Fibroblast of lung (primary cell): ENCODE measurements at regions not wholly inside any gene's neighbourhood (a gene's known extent, or its start where the extent isn't known, plus 50 kb on each side); places are given as distances from the start of the nearest gene placed in this dataset.
A peak's percentile ranks its signal among the peaks of the same experiment; 100 is the strongest.

Source experiments
- DNase-seq, 2 donors: peaks; one replicate each; pipeline versions ENCODE4 v3.0.0 to v3.0.0-alpha.2; 2010; ENCODE audit warnings: low read depth in 2 of 2
- H2AFZ ChIP-seq: 2 replicates; pipeline ENCODE4 v1.5.1; 2012; ENCODE audit warnings: low read length, control low read depth, inconsistent platforms
- H3K27ac ChIP-seq: 2 replicates; pipeline ENCODE4 v1.5.1; 2011; ENCODE audit warnings: low read length, control low read depth; ENCODE audit not compliant: insufficient read depth
- H3K27me3 ChIP-seq: 2 replicates; pipeline ENCODE4 v1.5.1; 2011; ENCODE audit warnings: mild to moderate bottlenecking, low read length; ENCODE audit not compliant: control insufficient read depth, insufficient read depth
- H3K36me3 ChIP-seq: 2 replicates; pipeline ENCODE4 v1.5.1; 2011; ENCODE audit warnings: low read length; ENCODE audit not compliant: control insufficient read depth, insufficient read depth
- H3K4me1 ChIP-seq: 2 replicates; pipeline ENCODE4 v1.5.1; 2011; ENCODE audit warnings: low read length; ENCODE audit not compliant: control insufficient read depth, insufficient read depth; ENCODE audit errors: extremely low read depth
- H3K4me2 ChIP-seq: 2 replicates; pipeline ENCODE4 v1.5.1; 2011; ENCODE audit warnings: low read length, control low read depth; ENCODE audit not compliant: insufficient read depth; ENCODE audit errors: extremely low read depth
- H3K4me3 ChIP-seq, 4 experiments: fragments of 200-600 bp in 1 of 4; sonication (generic) in 1 of 4; replicated peaks in 1 of 4; 2 replicates each; pipeline ENCODE4 v1.5.1; 2011 to 2016; ENCODE audit warnings: low read length in 4 of 4, low read depth in 3 of 4, mild to moderate bottlenecking in 3 of 4, control low read depth in 2 of 4, inconsistent platforms in 1 of 4, mixed read lengths in 1 of 4; ENCODE audit not compliant: insufficient read depth in 1 of 4; ENCODE audit errors: control extremely low read depth in 1 of 4
- H3K79me2 ChIP-seq: 2 replicates; pipeline ENCODE4 v1.5.1; 2012; ENCODE audit warnings: mild to moderate bottlenecking, low read length, inconsistent platforms; ENCODE audit not compliant: control insufficient read depth, insufficient read depth
- H3K9ac ChIP-seq: 2 replicates; pipeline ENCODE4 v1.5.1; 2011; ENCODE audit warnings: mild to moderate bottlenecking, low read length, control low read depth; ENCODE audit not compliant: insufficient read depth
- H3K9me3 ChIP-seq: 2 replicates; pipeline ENCODE4 v1.5.1; 2012; ENCODE audit warnings: low read depth, low read length; ENCODE audit not compliant: control insufficient read depth, insufficient read depth
- H4K20me1 ChIP-seq: 2 replicates; pipeline ENCODE4 v1.5.1; 2011; ENCODE audit warnings: low read length; ENCODE audit not compliant: control insufficient read depth, insufficient read depth; ENCODE audit errors: extremely low read depth
- CTCF ChIP-seq, 2 donors: IDR thresholded peaks in 1 of 2; conservative IDR thresholded peaks in 1 of 2; 1 replicate in 1 of 2; 2 replicates in 1 of 2; pipeline ENCODE4 v1.5.1; 2011 to 2012; ENCODE audit warnings: low read length in 2 of 2, control low read depth in 1 of 2, inconsistent platforms in 1 of 2, low read depth in 1 of 2, mild to moderate bottlenecking in 1 of 2
- EZH2 ChIP-seq: IDR thresholded peaks from 2 replicates; pipeline ENCODE4 v1.5.1; 2012; ENCODE audit warnings: low read length, control low read depth, mild to moderate bottlenecking; ENCODE audit errors: missing control alignments

- no peak overlapping the region for H3K27ac ChIP-seq
- H3K4me3 ChIP-seq = no peak overlapping the region
- H3K4me1 ChIP-seq = peaks cover 3% of the 10 kb centered on the region
- H3K9ac ChIP-seq = no peak overlapping the region
- no peak overlapping the region for H2AFZ ChIP-seq
- no peak for DNase-seq
- no peak overlapping the region for H3K4me2 ChIP-seq
- H3K27me3 ChIP-seq = no peaks in the 10 kb centered on the region
- no peaks in the 10 kb centered on the region for H3K79me2 ChIP-seq
- no peaks in the 10 kb centered on the region for H3K36me3 ChIP-seq
- TF ChIP-seq EZH2 (no peak), CTCF (conservative IDR thresholded peaks at IDR 0.05 in 1 of 2, IDR thresholded peaks at IDR 0.05 in 1 of 2; ENCODE audit: low read depth in 1 of 2, low read length in 2 of 2) (no peak)
- H4K20me1 ChIP-seq = no peaks in the 10 kb centered on the region
- H3K9me3 ChIP-seq = no peaks in the 10 kb centered on the region
Measured at GRCh38 chr2:217372794-217373193, 512.9 kb upstream of the TNP1 start.

- Histone ChIP-seq H3K4me1 (peaks cover 3% of the 10 kb centered on the region), H3K36me3 (no peaks in the 10 kb centered on the region), H3K27ac (no peak overlapping the region), H3K27me3 (no peaks in the 10 kb centered on the region), H2AFZ (no peak overlapping the region), H3K9me3 (no peaks in the 10 kb centered on the region), H3K4me3 (no peak overlapping the region), H3K79me2 (no peaks in the 10 kb centered on the region), H4K20me1 (no peaks in the 10 kb centered on the region), H3K4me2 (no peak overlapping the region), H3K9ac (no peak overlapping the region)
- peak in 1 of 2 donors; percentile 71 for DNase-seq
- TF ChIP-seq CTCF (conservative IDR thresholded peaks at IDR 0.05 in 1 of 2, IDR thresholded peaks at IDR 0.05 in 1 of 2; ENCODE audit: low read depth in 1 of 2, low read length in 2 of 2) (no peak), EZH2 (no peak)
Measured at GRCh38 chr2:217371781-217372213, 511.9 kb upstream of the TNP1 start.

GRCh38 chr2:217370391-217370790 is 510.5 kb upstream of the TNP1 start:
- peaks cover 3% of the 10 kb centered on the region for H3K4me1 ChIP-seq
- H3K79me2 ChIP-seq = no peaks in the 10 kb centered on the region
- no peak overlapping the region for H3K27ac ChIP-seq
- no peak overlapping the region for H3K4me2 ChIP-seq
- DNase-seq = peak in 1 of 2 donors; percentile 98
- H3K9ac ChIP-seq = no peak overlapping the region
- H3K4me3 ChIP-seq = no peak overlapping the region
- H2AFZ ChIP-seq = no peak overlapping the region
- H3K27me3 ChIP-seq = no peaks in the 10 kb centered on the region
- no peaks in the 10 kb centered on the region for H3K36me3 ChIP-seq
- TF ChIP-seq CTCF (conservative IDR thresholded peaks at IDR 0.05 in 1 of 2, IDR thresholded peaks at IDR 0.05 in 1 of 2; ENCODE audit: low read depth in 1 of 2, low read length in 2 of 2) (no peak), EZH2 (no peak)
- no peaks in the 10 kb centered on the region for H4K20me1 ChIP-seq
- H3K9me3 ChIP-seq = no peaks in the 10 kb centered on the region
